ENCODE measurements at regions not wholly inside any gene's neighbourhood (a gene's known extent, or its start where the extent isn't known, plus 50 kb on each side); places are given as distances from the start of the nearest gene placed in this dataset.

GRCh38 chr5:110251366-110251765 lies 475.1 kb downstream of the TMEM232 start:
- TF ChIP-seq, protein P1, sequence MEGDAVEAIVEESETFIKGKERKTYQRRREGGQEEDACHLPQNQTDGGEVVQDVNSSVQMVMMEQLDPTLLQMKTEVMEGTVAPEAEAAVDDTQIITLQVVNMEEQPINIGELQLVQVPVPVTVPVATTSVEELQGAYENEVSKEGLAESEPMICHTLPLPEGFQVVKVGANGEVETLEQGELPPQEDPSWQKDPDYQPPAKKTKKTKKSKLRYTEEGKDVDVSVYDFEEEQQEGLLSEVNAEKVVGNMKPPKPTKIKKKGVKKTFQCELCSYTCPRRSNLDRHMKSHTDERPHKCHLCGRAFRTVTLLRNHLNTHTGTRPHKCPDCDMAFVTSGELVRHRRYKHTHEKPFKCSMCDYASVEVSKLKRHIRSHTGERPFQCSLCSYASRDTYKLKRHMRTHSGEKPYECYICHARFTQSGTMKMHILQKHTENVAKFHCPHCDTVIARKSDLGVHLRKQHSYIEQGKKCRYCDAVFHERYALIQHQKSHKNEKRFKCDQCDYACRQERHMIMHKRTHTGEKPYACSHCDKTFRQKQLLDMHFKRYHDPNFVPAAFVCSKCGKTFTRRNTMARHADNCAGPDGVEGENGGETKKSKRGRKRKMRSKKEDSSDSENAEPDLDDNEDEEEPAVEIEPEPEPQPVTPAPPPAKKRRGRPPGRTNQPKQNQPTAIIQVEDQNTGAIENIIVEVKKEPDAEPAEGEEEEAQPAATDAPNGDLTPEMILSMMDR (IDR thresholded peaks at IDR 0.05): no peak
- TF ChIP-seq POLR2A (IDR thresholded peaks at IDR 0.05): no peak
